SW480 (cell line): ENCODE measurements at regions not wholly inside any gene's neighbourhood (a gene's known extent, or its start where the extent isn't known, plus 50 kb on each side); places are given as distances from the start of the nearest gene placed in this dataset.
A peak's percentile ranks its signal among the peaks of the same experiment; 100 is the strongest.

ENCODE experiments used
- DNase-seq: peaks from one replicate; pipeline ENCODE4 v3.0.0-alpha.2; 2016; ENCODE audit warnings: low spot score

DNA sequence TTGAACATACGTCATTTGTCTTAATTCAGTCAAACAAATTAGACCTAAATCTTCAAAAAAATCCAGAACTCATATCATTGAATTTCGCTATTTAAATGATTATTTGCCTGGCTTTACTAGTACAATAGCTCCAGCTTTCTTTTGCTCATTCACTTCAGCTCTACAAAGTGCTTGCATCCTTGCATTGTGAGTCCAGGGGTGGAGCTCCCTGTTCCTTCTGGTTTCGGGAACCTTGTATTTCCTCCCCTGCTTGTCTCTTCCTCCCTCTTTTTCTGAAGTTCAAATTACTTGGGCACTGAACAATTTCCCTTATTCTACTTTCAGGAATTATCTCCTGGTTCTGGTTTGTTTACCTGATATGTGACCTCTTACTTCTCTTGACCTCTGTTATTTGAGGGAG lies 58.1 kb upstream of the KITLG start:
- no peak for DNase-seq

DNA sequence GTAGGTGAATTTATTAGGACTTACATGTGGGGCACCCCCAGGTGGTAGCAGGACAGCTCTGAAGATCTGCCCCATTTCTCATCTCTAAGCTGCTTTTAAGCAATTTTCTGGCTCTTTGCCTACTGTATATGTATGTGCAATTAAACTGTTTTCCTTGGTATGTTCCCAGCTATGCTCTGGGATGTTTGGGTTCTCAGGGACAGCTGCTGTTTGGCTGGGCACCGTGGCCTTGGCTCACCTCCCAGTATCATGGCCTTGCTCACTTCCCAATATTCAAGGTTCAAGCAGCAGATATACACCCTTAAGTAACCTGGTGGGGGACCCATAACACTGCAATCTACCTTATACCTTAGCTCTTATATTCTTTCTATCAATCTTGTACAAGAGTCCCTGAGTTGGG lies 53.7 kb upstream of the KITLG start:
- DNase-seq: no peak

DNA sequence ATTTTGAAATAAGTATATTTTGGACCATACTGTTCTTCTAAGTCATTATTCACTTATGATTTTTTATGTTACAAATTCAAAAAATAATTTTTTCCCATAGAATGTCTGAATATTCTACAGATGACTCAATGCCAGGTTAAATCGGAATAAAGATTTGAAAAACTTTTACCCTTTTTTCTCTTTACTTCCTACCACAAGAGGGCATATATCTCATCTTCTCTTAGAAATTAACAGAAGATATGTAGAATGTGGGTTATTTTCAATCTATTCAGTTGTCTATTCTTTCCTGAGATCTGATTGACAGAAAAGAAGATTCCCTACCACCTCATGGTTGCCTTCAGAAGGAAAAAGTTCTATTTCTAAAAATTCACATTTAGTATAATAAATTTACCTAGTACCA lies 53.0 kb upstream of the KITLG start:
- peak; percentile 5 for DNase-seq

DNA sequence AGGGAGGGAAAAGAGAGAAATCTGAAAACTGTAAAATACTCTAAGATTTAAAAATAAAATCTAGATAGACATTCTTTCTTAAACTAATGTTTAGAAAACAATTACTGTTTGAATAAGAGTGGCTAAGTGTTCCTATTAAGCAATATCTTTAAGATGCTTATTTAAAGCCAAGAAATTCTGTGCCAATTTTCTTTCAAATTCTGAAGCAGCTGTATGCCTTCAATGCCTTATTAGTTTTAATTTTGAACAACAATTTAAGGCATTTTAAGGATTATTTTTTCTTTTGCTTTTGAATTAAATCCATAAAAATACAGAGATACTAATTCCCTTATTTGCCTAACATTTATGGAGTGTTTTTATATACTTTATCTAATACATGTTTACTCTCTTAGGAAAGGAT lies 50.3 kb upstream of the KITLG start:
- no peak for DNase-seq
